Right lobe of liver (tissue), 4 donors: ENCODE measurements at regions not wholly inside any gene's neighbourhood (a gene's known extent, or its start where the extent isn't known, plus 50 kb on each side); places are given as distances from the start of the nearest gene placed in this dataset.

ENCODE experiments used
- POLR2A ChIP-seq: fragments of 450-650 bp; IDR thresholded peaks from one replicate; pipeline ENCODE4 v1.6.1; 2017; ENCODE audit warnings: antibody characterized with exemption, mild to moderate bottlenecking
- TF ChIP-seq, protein P1 (sequence below), 4 donors: fragments of 200-600 bp in 3 of 4; fragments of 450-650 bp in 1 of 4; IDR thresholded peaks; one replicate each; pipeline versions ENCODE4 v1.5.1 to v1.8.0; 2016 to 2022; ENCODE audit warnings: antibody characterized with exemption in 4 of 4, mild to moderate bottlenecking in 2 of 4
- donor health status: DM: no; HTN: no; CAD: no.
- donor health status: DM: no; HTN: no; CAD: no.
- donor health status: DM: no; HTN: yes; CAD: no.

DNA sequence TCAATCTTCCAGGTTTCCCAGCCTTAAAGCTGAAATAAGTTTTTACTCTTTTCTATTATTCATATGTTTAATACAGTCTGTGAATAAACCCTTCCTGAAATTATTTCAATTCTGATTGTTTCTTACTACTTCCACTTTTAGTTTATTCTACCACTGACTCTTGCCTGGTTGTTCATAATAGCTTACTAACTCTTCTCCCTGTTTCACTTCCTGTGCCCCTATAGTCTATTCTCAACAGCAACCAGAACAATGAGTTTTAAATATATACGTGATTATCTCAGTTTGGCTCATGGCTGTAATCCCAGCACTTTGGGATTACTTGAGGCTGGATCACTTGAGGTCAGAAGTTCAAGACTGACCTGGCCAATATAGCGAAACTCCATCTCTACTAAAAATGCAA is 408.0 kb upstream of the SPOCK3 start:
- TF ChIP-seq, protein P1, sequence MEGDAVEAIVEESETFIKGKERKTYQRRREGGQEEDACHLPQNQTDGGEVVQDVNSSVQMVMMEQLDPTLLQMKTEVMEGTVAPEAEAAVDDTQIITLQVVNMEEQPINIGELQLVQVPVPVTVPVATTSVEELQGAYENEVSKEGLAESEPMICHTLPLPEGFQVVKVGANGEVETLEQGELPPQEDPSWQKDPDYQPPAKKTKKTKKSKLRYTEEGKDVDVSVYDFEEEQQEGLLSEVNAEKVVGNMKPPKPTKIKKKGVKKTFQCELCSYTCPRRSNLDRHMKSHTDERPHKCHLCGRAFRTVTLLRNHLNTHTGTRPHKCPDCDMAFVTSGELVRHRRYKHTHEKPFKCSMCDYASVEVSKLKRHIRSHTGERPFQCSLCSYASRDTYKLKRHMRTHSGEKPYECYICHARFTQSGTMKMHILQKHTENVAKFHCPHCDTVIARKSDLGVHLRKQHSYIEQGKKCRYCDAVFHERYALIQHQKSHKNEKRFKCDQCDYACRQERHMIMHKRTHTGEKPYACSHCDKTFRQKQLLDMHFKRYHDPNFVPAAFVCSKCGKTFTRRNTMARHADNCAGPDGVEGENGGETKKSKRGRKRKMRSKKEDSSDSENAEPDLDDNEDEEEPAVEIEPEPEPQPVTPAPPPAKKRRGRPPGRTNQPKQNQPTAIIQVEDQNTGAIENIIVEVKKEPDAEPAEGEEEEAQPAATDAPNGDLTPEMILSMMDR (IDR thresholded peaks at IDR 0.05), result no peak
- TF ChIP-seq POLR2A, result no peak
